ENCODE measurements at regions not wholly inside any gene's neighbourhood (a gene's known extent, or its start where the extent isn't known, plus 50 kb on each side); places are given as distances from the start of the nearest gene placed in this dataset.

DNA sequence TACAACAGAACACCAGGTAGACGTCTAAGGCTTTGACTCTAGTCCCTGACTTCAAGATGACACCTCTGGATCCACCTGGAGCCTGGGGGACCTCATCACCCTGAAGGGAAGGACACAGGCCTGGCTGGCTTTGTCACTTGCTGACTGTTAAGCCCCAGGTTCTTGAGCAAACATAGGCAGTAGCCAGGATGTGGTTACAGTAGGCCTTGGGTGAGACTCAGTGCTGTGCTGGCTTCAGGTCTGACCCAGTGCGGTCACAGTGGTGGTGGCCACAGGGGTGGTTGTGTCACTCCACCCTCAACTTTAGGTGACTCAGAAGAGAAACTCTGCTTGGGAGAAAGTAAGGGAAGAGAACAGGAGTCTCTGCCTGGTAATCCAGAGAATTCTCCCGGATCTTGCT lies 497.8 kb downstream of the UQCRFS1 start:
- no peak overlapping the region for H3K27ac ChIP-seq
- intact Hi-C loops (cut with DNase I): no loop called here
- H3K4me3 ChIP-seq: no peak overlapping the region
- WGBS (ENCODE audit: insufficient coverage, low coverage, low lambda C conversion rate, missing lambda C conversion rate): 50% methylated on average over 1 of the region's 3 CpGs
- no peaks in the 10 kb centered on the region for H3K27me3 ChIP-seq
- DNase-seq (no peak), ATAC-seq (no peak)
- no peaks in the 10 kb centered on the region for H3K4me1 ChIP-seq
- no peaks in the 10 kb centered on the region for H3K36me3 ChIP-seq
- TF ChIP-seq, protein P1, sequence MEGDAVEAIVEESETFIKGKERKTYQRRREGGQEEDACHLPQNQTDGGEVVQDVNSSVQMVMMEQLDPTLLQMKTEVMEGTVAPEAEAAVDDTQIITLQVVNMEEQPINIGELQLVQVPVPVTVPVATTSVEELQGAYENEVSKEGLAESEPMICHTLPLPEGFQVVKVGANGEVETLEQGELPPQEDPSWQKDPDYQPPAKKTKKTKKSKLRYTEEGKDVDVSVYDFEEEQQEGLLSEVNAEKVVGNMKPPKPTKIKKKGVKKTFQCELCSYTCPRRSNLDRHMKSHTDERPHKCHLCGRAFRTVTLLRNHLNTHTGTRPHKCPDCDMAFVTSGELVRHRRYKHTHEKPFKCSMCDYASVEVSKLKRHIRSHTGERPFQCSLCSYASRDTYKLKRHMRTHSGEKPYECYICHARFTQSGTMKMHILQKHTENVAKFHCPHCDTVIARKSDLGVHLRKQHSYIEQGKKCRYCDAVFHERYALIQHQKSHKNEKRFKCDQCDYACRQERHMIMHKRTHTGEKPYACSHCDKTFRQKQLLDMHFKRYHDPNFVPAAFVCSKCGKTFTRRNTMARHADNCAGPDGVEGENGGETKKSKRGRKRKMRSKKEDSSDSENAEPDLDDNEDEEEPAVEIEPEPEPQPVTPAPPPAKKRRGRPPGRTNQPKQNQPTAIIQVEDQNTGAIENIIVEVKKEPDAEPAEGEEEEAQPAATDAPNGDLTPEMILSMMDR (IDR thresholded peaks at IDR 0.05): no peak
- no peak for TF ChIP-seq POLR2A (IDR thresholded peaks at IDR 0.05)
- no peaks in the 10 kb centered on the region for H3K9me3 ChIP-seq

DNA sequence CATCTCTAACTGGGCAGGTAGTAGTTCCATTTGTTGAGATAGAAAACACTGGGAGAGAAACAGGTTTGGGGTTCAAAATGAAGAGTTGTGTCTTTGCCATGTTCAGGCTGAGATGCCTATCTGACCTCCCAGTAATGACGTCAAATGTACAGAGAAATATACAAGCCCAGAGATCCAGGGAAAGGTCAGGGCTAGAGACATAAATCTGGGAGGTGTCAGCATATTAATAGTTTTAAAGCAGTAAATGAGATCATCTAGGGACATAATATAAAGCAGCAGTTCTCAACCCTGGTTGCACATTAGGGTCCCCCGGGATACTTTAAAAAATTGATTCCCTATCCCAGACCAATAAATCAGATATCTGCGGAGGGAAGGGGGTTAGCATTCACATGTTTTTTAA lies 501.5 kb downstream of the UQCRFS1 start:
- WGBS (ENCODE audit: insufficient coverage, low coverage, low lambda C conversion rate, missing lambda C conversion rate): 50% methylated on average over 3 of the region's 3 CpGs

DNA sequence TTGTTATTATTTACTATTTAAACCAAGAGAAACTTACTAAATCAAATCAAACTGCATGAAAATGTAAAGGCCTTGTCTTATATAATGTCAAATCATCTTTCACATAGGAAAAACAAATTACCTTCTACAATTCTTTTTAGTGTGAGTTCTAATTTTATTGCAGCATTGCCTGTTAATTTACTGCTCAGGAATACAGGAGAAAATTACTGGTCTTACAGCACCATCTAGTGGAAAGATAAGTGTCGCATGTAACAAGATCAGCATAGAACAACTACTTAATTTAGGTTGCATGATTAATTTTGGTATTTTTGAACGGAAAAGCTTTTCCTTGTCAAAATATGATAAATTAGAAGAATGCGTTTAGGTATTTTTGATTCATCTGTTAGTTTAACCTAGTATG lies 502.7 kb downstream of the UQCRFS1 start:
- no peak overlapping the region for H3K27ac ChIP-seq
- DNase-seq (no peak), ATAC-seq (peak; percentile 63 to 72 (median 67))
- H3K4me3 ChIP-seq: no peak overlapping the region
- intact Hi-C loops (cut with DNase I): no loop called here
- no peaks in the 10 kb centered on the region for H3K27me3 ChIP-seq
- 0% methylated on average over 3 of the region's 3 CpGs for WGBS (ENCODE audit: insufficient coverage, low coverage, low lambda C conversion rate, missing lambda C conversion rate)
- H3K36me3 ChIP-seq: no peaks in the 10 kb centered on the region
- no peaks in the 10 kb centered on the region for H3K4me1 ChIP-seq
- TF ChIP-seq, protein P1 (IDR thresholded peaks at IDR 0.05): peak; percentile 65 to 82 (median 72)
- no peak for TF ChIP-seq POLR2A (IDR thresholded peaks at IDR 0.05)
- H3K9me3 ChIP-seq: no peaks in the 10 kb centered on the region

More for the DNA sequence above, 501.5 kb downstream of the UQCRFS1 start:
- intact Hi-C loops (cut with DNase I): no loop called here
- DNase-seq (no peak), ATAC-seq (no peak)
- H3K4me1 ChIP-seq: no peaks in the 10 kb centered on the region
- no peak overlapping the region for H3K4me3 ChIP-seq
- TF ChIP-seq POLR2A (IDR thresholded peaks at IDR 0.05): no peak
- TF ChIP-seq, protein P1 (IDR thresholded peaks at IDR 0.05): no peak
- no peaks in the 10 kb centered on the region for H3K9me3 ChIP-seq
- no peaks in the 10 kb centered on the region for H3K27me3 ChIP-seq
- H3K27ac ChIP-seq: no peak overlapping the region
- no peaks in the 10 kb centered on the region for H3K36me3 ChIP-seq

DNA sequence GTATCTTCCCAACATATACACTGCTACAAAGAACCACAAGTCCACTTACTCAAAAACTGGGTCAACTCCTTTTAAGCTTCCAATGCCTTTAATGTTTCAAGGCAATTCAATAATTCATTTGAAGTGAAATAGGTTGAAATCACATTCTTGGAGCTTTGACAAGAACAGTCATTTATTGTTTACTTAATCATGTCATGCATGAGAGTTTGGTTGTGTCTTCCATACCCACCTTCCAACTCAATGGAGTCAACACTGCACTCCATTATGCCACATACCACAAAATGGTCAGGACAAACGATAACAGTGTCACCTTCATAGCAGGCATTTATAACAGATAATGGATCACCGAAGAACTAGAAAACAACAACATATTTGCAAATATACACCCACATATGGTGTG lies 506.3 kb downstream of the UQCRFS1 start:
- 82% methylated on average over 2 of the region's 2 CpGs for WGBS (ENCODE audit: insufficient coverage, low coverage, low lambda C conversion rate, missing lambda C conversion rate)
- H3K27me3 ChIP-seq: no peaks in the 10 kb centered on the region
- ATAC-seq (no peak), DNase-seq (no peak)
- H3K27ac ChIP-seq: no peak overlapping the region
- no peak overlapping the region for H3K4me3 ChIP-seq
- no peaks in the 10 kb centered on the region for H3K9me3 ChIP-seq
- H3K36me3 ChIP-seq: no peaks in the 10 kb centered on the region
- H3K4me1 ChIP-seq: no peaks in the 10 kb centered on the region
- TF ChIP-seq, protein P1 (IDR thresholded peaks at IDR 0.05): no peak
- no peak for TF ChIP-seq POLR2A (IDR thresholded peaks at IDR 0.05)
- intact Hi-C loops (cut with DNase I): no loop called here

DNA sequence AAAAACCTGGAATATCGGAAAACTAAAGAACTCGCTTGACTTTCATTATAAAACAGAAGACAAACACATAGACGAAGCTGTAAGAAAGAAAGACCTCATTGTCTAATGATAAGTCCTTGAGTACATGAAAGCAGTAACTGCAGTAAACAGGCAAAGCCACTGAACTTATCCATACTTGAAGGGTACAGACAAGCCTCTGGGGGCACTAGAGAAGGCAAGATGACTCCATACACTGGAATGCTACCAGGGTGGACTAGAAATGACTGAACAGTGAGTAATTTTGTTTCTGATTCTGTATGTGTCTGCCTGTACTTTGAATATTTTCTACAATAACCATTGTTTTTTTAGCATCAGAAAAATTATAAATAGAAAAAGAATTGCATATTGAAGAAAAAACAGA lies 507.9 kb downstream of the UQCRFS1 start:
- intact Hi-C loops (cut with DNase I): no loop called here
- H3K4me3 ChIP-seq: no peak overlapping the region
- no peaks in the 10 kb centered on the region for H3K27me3 ChIP-seq
- H3K36me3 ChIP-seq: no peaks in the 10 kb centered on the region
- 64% methylated on average over 3 of the region's 3 CpGs for WGBS (ENCODE audit: insufficient coverage, low coverage, low lambda C conversion rate, missing lambda C conversion rate)
- DNase-seq (no peak), ATAC-seq (no peak)
- TF ChIP-seq, protein P1 (IDR thresholded peaks at IDR 0.05): peak in 1 of 4 donors; percentile 4
- TF ChIP-seq POLR2A (IDR thresholded peaks at IDR 0.05): no peak
- H3K9me3 ChIP-seq: no peaks in the 10 kb centered on the region
- H3K27ac ChIP-seq: no peak overlapping the region
- no peaks in the 10 kb centered on the region for H3K4me1 ChIP-seq
